ENCODE measurements at regions not wholly inside any gene's neighbourhood (a gene's known extent, or its start where the extent isn't known, plus 50 kb on each side); places are given as distances from the start of the nearest gene placed in this dataset.

DNA sequence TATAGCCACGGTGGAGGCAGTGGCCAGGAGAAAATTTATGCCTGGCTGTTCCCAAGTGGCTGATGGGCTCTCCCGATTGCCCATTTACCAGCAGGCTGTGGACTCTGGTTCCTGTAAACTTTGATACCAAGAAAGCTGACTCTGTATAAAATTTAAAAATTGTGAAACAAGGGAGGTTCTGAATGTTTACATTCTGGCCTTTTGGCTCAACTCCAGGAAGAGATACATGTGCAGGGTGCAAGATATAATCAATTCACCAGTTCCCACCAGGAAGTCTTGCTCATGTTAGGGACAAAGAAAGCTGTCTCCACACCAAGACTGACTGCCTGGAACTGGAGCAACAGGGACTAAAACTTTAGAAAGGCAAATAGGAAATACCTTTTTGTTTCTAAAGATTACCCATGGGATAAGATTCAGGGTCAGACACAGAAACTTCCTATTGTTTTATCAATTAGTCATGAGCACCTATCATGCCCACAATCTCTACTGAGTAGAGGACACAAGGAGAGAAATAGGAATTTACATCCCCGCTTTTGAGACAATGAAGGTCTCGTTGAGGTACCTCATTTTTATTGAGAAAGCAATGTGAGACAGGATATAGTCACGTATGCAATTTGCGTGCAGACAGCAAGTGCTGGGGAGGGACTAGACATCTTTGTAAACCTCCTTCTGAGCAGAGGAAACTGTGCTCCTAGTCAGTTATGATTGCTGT, 123.5 kb downstream of the LIPG start:
- Histone ChIP-seq H3K9me2 (ENCODE audit: insufficient read depth) (0 out of 2 replicates have a peak, but pooled peaks cover 8% of the 10 kb centered on the region), H3K36me3 (ENCODE audit: insufficient read depth) (no peaks in the 10 kb centered on the region), H3F3A (replicated peaks; ENCODE audit: low read depth) (no peaks in the 10 kb centered on the region), H4K20me1 (replicated peaks; ENCODE audit: insufficient read depth) (no peaks in the 10 kb centered on the region), H3K4me3 (no peak overlapping the region), H3K79me2 (replicated peaks; ENCODE audit: insufficient read depth) (no peaks in the 10 kb centered on the region), H3K27me3 (ENCODE audit: insufficient read depth) (no peaks in the 10 kb centered on the region), H3K4me1 (ENCODE audit: insufficient read depth) (no peaks in the 10 kb centered on the region), H3K27ac (ENCODE audit: low read depth) (no peak overlapping the region), H2AFZ (no peak overlapping the region), H3K4me2 (no peak overlapping the region)
- DNase-seq (ENCODE audit: low spot score): no peak
- Mint-ChIP-seq H3K4me3 (no peak overlapping the region), H3K36me3 (ENCODE audit: low read depth) (no peaks in the 10 kb centered on the region), H3K9me3 (no peaks in the 10 kb centered on the region), H3K4me1 (no peaks in the 10 kb centered on the region), H3K27me3 (ENCODE audit: insufficient read depth, low read depth, poor library complexity) (peaks cover 2% of the 10 kb centered on the region), H3K27ac (no peak overlapping the region)
- no peak for ATAC-seq
- TF ChIP-seq, protein P1, sequence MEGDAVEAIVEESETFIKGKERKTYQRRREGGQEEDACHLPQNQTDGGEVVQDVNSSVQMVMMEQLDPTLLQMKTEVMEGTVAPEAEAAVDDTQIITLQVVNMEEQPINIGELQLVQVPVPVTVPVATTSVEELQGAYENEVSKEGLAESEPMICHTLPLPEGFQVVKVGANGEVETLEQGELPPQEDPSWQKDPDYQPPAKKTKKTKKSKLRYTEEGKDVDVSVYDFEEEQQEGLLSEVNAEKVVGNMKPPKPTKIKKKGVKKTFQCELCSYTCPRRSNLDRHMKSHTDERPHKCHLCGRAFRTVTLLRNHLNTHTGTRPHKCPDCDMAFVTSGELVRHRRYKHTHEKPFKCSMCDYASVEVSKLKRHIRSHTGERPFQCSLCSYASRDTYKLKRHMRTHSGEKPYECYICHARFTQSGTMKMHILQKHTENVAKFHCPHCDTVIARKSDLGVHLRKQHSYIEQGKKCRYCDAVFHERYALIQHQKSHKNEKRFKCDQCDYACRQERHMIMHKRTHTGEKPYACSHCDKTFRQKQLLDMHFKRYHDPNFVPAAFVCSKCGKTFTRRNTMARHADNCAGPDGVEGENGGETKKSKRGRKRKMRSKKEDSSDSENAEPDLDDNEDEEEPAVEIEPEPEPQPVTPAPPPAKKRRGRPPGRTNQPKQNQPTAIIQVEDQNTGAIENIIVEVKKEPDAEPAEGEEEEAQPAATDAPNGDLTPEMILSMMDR (conservative IDR thresholded peaks at IDR 0.05; ENCODE audit: low read depth in 2 of 2): no peak
- TF ChIP-seq EZH2phosphoT487 (IDR thresholded peaks at IDR 0.05; ENCODE audit: unreplicated experiment) (no peak), REST (IDR thresholded peaks at IDR 0.05; ENCODE audit: unreplicated experiment) (no peak), NANOG (IDR thresholded peaks at IDR 0.05; ENCODE audit: borderline replicate concordance) (no peak), JUNB (IDR thresholded peaks at IDR 0.05; ENCODE audit: unreplicated experiment) (no peak), CREB1 (CRISPR knock-in tag; IDR thresholded peaks at IDR 0.05; ENCODE audit: low read depth) (no peak), ZNF114 (CRISPR knock-in tag; IDR thresholded peaks at IDR 0.05) (no peak), EZH2 (IDR thresholded peaks at IDR 0.05; ENCODE audit: low read depth, unreplicated experiment) (no peak), POLR2AphosphoS5 (IDR thresholded peaks at IDR 0.05; ENCODE audit: low read depth) (no peak)
- TF ChIP-seq, protein P2, sequence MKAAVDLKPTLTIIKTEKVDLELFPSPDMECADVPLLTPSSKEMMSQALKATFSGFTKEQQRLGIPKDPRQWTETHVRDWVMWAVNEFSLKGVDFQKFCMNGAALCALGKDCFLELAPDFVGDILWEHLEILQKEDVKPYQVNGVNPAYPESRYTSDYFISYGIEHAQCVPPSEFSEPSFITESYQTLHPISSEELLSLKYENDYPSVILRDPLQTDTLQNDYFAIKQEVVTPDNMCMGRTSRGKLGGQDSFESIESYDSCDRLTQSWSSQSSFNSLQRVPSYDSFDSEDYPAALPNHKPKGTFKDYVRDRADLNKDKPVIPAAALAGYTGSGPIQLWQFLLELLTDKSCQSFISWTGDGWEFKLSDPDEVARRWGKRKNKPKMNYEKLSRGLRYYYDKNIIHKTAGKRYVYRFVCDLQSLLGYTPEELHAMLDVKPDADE (IDR thresholded peaks at IDR 0.05): no peak
- TF ChIP-seq, protein P3, sequence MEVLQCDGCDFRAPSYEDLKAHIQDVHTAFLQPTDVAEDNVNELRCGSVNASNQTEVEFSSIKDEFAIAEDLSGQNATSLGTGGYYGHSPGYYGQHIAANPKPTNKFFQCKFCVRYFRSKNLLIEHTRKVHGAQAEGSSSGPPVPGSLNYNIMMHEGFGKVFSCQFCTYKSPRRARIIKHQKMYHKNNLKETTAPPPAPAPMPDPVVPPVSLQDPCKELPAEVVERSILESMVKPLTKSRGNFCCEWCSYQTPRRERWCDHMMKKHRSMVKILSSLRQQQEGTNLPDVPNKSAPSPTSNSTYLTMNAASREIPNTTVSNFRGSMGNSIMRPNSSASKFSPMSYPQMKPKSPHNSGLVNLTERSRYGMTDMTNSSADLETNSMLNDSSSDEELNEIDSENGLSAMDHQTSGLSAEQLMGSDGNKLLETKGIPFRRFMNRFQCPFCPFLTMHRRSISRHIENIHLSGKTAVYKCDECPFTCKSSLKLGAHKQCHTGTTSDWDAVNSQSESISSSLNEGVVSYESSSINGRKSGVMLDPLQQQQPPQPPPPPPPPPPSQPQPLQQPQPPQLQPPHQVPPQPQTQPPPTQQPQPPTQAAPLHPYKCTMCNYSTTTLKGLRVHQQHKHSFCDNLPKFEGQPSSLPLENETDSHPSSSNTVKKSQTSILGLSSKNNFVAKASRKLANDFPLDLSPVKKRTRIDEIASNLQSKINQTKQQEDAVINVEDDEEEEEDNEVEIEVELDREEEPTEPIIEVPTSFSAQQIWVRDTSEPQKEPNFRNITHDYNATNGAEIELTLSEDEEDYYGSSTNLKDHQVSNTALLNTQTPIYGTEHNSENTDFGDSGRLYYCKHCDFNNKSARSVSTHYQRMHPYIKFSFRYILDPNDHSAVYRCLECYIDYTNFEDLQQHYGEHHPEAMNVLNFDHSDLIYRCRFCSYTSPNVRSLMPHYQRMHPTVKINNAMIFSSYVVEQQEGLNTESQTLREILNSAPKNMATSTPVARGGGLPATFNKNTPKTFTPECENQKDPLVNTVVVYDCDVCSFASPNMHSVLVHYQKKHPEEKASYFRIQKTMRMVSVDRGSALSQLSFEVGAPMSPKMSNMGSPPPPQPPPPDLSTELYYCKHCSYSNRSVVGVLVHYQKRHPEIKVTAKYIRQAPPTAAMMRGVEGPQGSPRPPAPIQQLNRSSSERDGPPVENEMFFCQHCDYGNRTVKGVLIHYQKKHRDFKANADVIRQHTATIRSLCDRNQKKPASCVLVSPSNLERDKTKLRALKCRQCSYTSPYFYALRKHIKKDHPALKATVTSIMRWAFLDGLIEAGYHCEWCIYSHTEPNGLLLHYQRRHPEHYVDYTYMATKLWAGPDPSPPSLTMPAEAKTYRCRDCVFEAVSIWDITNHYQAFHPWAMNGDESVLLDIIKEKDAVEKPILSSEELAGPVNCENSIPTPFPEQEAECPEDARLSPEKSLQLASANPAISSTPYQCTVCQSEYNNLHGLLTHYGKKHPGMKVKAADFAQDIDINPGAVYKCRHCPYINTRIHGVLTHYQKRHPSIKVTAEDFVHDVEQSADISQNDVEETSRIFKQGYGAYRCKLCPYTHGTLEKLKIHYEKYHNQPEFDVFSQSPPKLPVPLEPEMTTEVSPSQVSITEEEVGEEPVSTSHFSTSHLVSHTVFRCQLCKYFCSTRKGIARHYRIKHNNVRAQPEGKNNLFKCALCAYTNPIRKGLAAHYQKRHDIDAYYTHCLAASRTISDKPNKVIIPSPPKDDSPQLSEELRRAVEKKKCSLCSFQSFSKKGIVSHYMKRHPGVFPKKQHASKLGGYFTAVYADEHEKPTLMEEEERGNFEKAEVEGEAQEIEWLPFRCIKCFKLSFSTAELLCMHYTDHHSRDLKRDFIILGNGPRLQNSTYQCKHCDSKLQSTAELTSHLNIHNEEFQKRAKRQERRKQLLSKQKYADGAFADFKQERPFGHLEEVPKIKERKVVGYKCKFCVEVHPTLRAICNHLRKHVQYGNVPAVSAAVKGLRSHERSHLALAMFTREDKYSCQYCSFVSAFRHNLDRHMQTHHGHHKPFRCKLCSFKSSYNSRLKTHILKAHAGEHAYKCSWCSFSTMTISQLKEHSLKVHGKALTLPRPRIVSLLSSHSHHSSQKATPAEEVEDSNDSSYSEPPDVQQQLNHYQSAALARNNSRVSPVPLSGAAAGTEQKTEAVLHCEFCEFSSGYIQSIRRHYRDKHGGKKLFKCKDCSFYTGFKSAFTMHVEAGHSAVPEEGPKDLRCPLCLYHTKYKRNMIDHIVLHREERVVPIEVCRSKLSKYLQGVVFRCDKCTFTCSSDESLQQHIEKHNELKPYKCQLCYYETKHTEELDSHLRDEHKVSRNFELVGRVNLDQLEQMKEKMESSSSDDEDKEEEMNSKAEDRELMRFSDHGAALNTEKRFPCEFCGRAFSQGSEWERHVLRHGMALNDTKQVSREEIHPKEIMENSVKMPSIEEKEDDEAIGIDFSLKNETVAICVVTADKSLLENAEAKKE (CRISPR knock-in tag; IDR thresholded peaks at IDR 0.05): no peak

All from GM23338 (cell line).